SK-N-MC (cell line): ENCODE measurements at regions not wholly inside any gene's neighbourhood (a gene's known extent, or its start where the extent isn't known, plus 50 kb on each side); places are given as distances from the start of the nearest gene placed in this dataset.

Experiments
- EZH2 ChIP-seq: fragments of 200-600 bp; sonication (generic); IDR thresholded peaks from one replicate; pipeline ENCODE4 v1.6.1; 2017; ENCODE audit warnings: antibody characterized with exemption
- FOXP2 ChIP-seq: optimal IDR thresholded peaks from 2 replicates; pipeline ENCODE3; 2011; ENCODE audit warnings: mild to moderate bottlenecking, moderate library complexity; ENCODE audit not compliant: insufficient read depth; ENCODE audit errors: extremely low read length, control extremely low read depth
- POLR2AphosphoS5 ChIP-seq: IDR thresholded peaks from 2 replicates; pipeline ENCODE4 v1.6.1; 2012; ENCODE audit warnings: mild to moderate bottlenecking, low read depth, low read length, borderline replicate concordance

DNA sequence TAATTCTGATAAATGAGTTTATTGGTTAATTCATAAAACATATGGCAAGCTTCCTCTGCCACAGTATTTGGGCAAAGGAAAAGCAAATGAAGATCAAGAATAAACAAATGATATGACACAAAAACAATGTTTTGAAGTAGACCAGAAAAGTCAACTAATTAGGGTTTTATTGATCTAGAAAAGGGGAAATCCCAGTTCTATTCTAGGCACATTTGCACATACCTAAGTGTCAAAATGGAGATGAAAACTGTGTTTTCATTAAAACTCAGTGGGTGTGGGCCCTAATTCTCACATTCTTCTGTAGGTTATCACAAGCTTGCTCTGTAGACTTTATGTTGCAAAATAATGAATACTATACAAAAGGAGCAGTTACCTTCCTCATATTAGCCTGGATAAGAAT lies 69.0 kb upstream of the TENT5A start:
- TF ChIP-seq POLR2AphosphoS5: no peak
- TF ChIP-seq EZH2: no peak
- TF ChIP-seq FOXP2: no peak
